ENCODE measurements at regions not wholly inside any gene's neighbourhood (a gene's known extent, or its start where the extent isn't known, plus 50 kb on each side); places are given as distances from the start of the nearest gene placed in this dataset.

DNA sequence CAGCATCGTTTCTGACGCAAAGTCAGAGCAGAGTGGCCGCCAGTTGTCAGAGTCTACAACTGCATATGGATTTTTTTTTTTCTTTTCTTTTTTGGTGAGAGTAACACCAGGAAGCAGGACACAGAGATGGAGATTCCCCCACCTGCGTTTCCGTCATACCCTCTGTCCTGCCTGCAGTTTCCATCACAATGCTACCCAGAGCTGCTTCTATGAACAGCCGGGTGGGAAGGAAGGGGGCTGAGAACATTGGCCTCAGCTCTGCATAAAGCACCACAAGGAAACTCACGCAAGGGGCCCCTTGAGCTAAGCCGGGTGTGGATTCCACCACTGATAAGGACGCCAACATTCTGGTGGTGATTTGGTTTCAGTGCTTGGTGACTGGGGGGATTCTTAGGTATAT is 183.5 kb upstream of the AFDN start:
- Histone ChIP-seq H3K36me3 (ENCODE audit: insufficient read depth in 1 of 2, low read depth in 1 of 2) (no peaks in the 10 kb centered on the region), H3K27me3 (ENCODE audit: insufficient read depth in 3 of 3, low read length in 2 of 3) (no peaks in the 10 kb centered on the region), H3K4me3 (no peak overlapping the region), H3K9me3 (no peaks in the 10 kb centered on the region), H3K4me1 (no peaks in the 10 kb centered on the region), H3K27ac (no peak overlapping the region)
- DNase-seq (no peak), ATAC-seq (no peak)
- WGBS, 3 donors: 90 to 96% (median 96%) methylated on average over 9 of the region's 9 CpGs
- intact Hi-C loops (cut with DNase I): no loop called here
- TF ChIP-seq, protein P1, sequence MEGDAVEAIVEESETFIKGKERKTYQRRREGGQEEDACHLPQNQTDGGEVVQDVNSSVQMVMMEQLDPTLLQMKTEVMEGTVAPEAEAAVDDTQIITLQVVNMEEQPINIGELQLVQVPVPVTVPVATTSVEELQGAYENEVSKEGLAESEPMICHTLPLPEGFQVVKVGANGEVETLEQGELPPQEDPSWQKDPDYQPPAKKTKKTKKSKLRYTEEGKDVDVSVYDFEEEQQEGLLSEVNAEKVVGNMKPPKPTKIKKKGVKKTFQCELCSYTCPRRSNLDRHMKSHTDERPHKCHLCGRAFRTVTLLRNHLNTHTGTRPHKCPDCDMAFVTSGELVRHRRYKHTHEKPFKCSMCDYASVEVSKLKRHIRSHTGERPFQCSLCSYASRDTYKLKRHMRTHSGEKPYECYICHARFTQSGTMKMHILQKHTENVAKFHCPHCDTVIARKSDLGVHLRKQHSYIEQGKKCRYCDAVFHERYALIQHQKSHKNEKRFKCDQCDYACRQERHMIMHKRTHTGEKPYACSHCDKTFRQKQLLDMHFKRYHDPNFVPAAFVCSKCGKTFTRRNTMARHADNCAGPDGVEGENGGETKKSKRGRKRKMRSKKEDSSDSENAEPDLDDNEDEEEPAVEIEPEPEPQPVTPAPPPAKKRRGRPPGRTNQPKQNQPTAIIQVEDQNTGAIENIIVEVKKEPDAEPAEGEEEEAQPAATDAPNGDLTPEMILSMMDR (IDR thresholded peaks at IDR 0.05): no peak

DNA sequence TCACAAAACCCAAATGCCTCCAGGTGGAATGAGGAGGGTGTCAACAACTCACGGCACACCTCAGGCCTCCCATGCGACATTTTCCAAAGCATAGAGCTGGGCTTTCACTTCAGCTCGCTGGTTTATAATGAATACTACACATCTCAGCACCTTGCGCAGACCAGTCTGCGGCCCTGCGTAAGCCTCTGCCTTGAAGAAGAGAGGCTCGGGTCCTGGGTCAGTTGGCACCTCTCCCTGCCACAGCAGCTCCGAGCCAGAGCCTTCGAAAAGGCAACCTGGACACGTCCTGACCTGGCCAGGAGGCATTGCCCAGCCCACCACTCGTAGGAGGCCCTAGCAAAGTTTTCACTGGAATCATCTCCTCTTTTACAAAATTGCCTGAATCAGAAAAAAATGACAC is 183.0 kb upstream of the AFDN start:
- intact Hi-C loops (cut with DNase I): no loop called here
- TF ChIP-seq, protein P1 (IDR thresholded peaks at IDR 0.05): no peak
- no peaks in the 10 kb centered on the region for H3K36me3 ChIP-seq (ENCODE audit: insufficient read depth in 1 of 2, low read depth in 1 of 2)
- no peak for ATAC-seq
- DNase-seq: no peak
- 95 to 96% (median 96%) methylated on average over 11 of the region's 11 CpGs for WGBS, 3 donors
- no peak overlapping the region for H3K4me3 ChIP-seq
- no peaks in the 10 kb centered on the region for H3K4me1 ChIP-seq
- no peaks in the 10 kb centered on the region for H3K27me3 ChIP-seq (ENCODE audit: insufficient read depth in 3 of 3, low read length in 2 of 3)
- H3K9me3 ChIP-seq: no peaks in the 10 kb centered on the region
- no peak overlapping the region for H3K27ac ChIP-seq

DNA sequence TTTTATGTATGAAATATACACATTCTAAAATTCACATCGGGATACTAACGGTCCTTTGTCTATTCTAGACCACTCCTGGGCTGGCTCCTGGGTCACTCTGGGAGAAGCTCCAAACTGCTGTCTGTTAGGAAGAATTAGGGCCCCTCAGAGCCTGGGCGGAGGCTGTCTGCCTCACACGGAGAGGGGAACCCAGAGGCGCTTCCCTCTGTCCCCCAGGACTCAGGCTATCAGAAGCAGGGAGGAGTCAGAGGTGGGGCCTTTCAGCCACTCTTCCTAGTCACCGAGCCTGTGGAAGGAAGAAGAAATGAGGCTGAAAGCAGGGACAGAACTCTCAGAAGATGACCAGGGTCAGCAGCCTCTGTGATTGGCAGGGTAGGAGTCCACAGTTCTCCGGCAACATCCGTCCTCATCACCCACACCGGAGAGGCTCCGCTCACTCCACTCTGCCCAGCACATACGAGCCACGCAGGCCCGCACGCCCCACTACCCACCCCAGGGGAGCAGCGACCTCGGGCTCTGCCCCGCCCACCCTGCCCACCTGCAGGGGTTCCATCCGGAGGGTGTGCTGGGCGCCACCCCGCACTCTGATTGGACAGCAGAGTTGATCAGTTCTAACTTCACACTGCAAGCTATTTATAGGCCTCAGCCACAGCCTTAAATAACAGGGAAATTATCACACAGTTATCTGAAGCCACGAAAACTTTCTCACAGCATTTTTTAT is 182.1 kb upstream of the AFDN start:
- DNase-seq: no peak
- no peak for ATAC-seq
- intact Hi-C loops (cut with DNase I): no loop called here
- H3K9me3 ChIP-seq: no peaks in the 10 kb centered on the region
- TF ChIP-seq, protein P1 (IDR thresholded peaks at IDR 0.05): no peak
- no peaks in the 10 kb centered on the region for H3K4me1 ChIP-seq
- no peak overlapping the region for H3K27ac ChIP-seq
- no peak overlapping the region for H3K4me3 ChIP-seq
- H3K36me3 ChIP-seq (ENCODE audit: insufficient read depth in 1 of 2, low read depth in 1 of 2): no peaks in the 10 kb centered on the region
- WGBS, 3 donors: 68 to 72% (median 70%) methylated on average over 21 of the region's 21 CpGs
- no peaks in the 10 kb centered on the region for H3K27me3 ChIP-seq (ENCODE audit: insufficient read depth in 3 of 3, low read length in 2 of 3)

DNA sequence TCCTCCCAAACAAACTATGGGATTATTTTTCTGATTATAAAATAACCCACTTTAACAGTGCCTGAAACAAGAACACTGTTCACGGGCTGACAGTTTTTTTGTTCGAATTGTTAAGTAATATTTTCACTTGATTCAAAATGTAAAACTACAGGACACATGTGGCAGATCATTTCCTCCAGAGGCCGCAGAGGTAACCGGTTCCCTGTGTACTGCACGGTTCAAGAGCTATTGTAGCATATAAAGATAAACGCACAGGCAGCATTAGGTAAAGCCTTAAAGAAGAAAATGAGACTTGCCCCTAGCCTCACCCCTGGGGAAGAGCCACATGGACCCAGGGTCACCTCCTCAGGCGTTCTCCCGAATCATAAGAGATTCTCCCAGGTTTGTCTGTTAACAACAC is 181.3 kb upstream of the AFDN start:
- H3K27me3 ChIP-seq (ENCODE audit: insufficient read depth in 3 of 3, low read length in 2 of 3): no peaks in the 10 kb centered on the region
- intact Hi-C loops (cut with DNase I): no loop called here
- 86 to 92% (median 91%) methylated on average over 8 of the region's 8 CpGs for WGBS, 3 donors
- H3K9me3 ChIP-seq: no peaks in the 10 kb centered on the region
- DNase-seq: no peak
- H3K27ac ChIP-seq: no peak overlapping the region
- ATAC-seq: no peak
- TF ChIP-seq, protein P1 (IDR thresholded peaks at IDR 0.05): no peak
- no peaks in the 10 kb centered on the region for H3K4me1 ChIP-seq
- H3K4me3 ChIP-seq: no peak overlapping the region
- H3K36me3 ChIP-seq (ENCODE audit: insufficient read depth in 1 of 2, low read depth in 1 of 2): no peaks in the 10 kb centered on the region

DNA sequence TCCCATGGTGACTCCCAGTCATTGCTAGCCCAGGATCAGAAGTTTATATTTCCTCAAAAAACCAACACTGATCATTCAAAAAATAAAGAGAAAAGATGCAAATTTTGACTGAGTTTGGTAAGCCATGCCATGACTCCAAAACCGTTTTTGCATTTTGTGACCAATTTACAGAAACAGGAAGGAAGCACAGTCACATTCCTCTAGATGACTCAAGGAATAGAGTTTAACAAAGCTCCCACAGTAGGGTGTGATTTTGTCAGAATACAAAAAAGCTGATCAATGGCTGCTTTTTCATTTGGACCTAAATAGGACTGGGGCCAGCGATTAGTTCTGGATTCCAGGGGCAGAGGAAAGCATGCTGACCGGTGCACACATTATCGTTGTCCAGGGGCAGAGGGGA is 179.4 kb upstream of the AFDN start:
- Histone ChIP-seq H3K27me3 (ENCODE audit: insufficient read depth in 3 of 3, low read length in 2 of 3) (no peaks in the 10 kb centered on the region), H3K27ac (no peak overlapping the region)
- no peak for ATAC-seq

More for the DNA sequence above, 179.4 kb upstream of the AFDN start:
- Histone ChIP-seq H3K4me1 (no peaks in the 10 kb centered on the region), H3K36me3 (ENCODE audit: insufficient read depth in 1 of 2, low read depth in 1 of 2) (no peaks in the 10 kb centered on the region), H3K9me3 (no peaks in the 10 kb centered on the region), H3K4me3 (no peak overlapping the region)
- intact Hi-C loops (cut with DNase I): no loop called here
- TF ChIP-seq, protein P1 (IDR thresholded peaks at IDR 0.05): no peak
- 21 to 44% (median 33%) methylated on average over 4 of the region's 4 CpGs for WGBS, 3 donors
- no peak for DNase-seq
